HG02571 (cell line): ENCODE measurements at regions not wholly inside any gene's neighbourhood (a gene's known extent, or its start where the extent isn't known, plus 50 kb on each side); places are given as distances from the start of the nearest gene placed in this dataset.
A peak's percentile ranks its signal among the peaks of the same experiment; 100 is the strongest.

ENCODE experiments used
- ATAC-seq: cut with Tn5 transposase; IDR thresholded peaks from one replicate; pipeline ENCODE4 v1.9.1; 2021; ENCODE audit warnings: mild to moderate bottlenecking, moderate library complexity; ENCODE audit not compliant: unreplicated experiment

DNA sequence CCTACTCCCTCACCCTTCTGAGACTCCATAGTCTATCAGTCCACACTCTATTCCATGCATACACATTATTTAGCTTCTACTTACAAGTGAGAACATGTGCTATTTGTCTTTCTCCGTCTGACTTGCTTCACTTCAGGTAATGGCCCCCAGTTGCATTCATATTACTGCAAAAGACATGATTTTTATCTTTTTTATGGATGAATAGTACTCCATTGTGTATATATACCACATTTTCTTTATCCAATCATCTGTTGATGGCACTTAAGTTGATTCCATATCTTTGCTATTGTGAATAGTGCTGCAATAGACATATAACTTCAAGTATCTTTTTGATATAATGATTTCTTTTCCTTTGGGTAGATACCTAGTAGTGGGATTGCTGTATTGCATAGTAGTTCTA lies 171.8 kb downstream of the DACT1 start:
- no peak for ATAC-seq

DNA sequence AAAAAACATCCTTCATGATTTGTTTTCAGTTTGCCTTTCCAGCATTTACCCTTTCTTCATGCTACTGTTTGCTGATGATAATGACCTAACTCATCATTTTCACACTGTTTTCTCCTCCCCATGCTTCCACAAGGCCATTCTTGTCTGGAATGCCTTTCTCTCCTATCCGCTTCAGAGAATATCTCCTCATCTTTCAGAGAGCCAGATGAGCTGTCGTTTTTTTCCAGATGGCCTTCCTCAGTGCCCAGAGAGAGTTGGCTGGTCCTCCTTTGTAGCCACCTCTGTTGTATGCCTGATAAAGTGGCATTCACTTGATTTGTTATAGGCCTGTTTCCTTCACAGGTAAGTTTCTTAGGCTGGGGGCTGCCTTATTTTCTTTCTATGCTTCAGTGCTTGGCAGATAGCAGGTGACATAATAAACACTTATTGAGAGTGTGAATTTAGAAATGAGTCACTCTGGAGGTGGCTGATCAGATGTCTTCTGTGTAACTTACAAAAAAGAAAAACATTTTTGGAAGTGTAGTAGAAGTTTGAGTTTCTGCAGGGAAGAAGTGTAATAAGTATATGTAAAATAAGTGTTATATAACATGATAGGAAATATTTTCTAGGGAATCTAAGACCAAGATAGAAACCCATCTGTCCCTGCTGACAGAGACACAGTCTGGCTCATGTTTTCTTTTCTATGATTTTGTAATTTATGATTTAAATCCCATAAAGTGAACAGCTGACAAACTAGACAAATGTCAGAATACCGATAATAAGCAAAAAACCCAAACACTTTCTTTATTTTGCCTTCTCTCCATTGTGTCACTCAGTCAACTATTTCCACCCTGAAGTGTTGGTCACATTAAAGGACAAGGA lies 174.5 kb downstream of the DACT1 start:
- ATAC-seq = peak; percentile 77

DNA sequence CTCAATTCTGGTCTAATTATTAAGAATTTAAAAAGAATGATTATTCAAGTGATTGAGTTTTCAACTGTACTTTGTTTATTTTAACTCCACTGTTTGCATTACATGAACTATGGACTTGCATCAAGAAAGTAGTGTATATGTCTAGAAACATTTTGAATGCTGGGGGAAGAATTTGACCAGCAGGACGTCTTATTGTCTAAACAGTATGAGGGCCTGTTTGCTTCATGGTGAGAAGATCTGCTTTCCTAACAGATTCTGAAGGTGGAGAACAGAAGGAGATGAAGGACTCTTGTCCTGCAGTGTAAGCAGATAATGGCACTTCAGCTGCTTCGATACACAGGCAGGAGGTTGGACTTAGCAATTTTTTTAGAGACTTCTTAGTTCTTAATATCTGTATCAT lies 176.0 kb downstream of the DACT1 start:
- ATAC-seq = no peak

DNA sequence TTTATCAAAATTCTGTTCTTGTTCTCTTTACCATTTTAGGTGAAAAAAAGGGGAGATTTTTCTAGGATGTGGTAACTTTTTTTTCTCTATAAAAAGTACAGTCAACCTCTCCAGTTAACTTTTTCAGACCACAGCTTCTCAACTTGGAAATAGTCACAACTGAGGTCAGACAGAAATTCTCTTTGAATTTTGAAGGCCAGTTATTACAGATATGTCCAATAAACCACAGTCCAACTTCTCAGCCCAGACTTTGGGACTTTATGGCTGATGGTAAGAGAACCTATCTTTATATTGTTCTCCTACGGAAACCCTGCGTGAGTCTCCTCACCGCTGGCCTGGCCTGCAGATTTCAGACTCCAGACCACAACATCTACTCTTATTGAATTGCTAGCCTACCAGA lies 176.7 kb downstream of the DACT1 start:
- no peak for ATAC-seq

DNA sequence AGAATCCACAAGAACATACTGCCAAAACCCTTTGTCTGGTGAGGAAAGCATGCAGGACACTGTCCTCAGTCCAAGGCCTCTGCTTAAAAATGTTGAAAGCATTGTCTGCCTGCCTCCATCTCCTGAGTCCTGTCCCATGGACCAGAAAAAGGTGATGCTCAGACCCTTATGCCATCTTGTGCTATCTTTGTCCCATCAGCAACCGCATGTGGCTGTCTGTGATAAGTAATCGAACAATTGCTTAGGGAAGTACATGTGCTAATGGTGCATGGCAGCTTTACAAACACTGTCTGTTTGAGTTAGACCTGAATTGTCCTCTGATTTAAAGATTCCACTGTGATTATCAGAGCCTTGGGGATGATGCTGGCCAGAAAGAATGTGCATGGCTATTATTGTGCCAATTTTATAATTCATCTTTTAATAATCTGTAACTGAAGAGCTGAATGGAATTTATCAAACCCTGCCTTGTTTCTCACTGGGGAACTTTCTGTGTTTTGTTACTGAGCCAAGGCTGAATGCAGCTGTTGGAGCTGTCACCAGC lies 177.5 kb downstream of the DACT1 start:
- ATAC-seq = no peak

DNA sequence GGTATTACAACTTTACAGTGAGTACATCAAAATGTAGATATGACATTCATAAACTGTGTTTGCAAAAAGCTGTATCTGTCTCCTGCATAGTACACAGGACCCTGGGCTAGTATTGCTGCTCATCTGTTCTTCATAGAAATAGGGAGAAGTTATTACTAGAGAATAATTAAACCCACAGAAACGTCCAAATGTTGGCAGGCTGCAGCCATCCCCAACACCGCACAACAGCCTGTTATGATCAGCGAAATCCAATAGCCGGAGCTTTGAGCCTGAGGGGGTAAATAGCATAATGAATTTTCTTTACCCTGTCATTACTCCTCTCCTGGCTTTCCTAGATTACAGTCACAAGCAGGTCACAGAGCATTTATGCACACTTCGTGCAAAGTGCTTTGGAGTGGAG lies 178.0 kb downstream of the DACT1 start:
- no peak for ATAC-seq

DNA sequence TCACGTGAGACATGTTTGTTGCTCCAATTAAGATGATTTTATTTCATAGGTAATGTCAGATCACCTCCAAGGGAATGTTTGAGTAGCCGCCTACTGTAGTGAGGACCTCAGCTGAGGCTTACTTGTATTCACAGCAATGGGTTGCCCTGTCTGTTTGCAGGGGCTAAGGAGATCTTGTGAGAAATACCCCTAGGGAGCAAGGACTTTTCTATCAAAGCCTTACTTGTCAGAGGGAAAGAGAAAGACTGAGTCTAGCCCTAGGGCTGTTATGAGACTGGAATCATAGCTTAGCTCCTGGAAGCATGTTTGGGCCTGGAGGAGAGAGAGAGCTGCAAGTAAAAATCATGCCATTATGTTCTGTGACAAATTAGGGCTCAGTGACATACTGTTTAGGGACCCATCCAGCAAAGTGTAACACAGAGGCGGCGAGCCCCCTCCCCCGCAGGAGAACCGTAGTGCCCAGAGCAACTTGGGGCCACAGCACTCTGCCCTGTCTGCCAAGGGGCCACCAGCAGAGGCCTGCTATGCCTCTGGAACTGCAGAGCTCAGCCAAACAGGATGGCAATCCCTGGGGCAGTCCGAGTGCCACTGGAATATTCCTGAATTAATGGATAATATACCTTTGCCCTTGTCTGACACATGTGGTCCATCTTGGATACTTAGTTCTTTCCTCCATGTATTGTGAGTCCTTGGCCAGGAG lies 178.8 kb downstream of the DACT1 start:
- ATAC-seq = no peak

DNA sequence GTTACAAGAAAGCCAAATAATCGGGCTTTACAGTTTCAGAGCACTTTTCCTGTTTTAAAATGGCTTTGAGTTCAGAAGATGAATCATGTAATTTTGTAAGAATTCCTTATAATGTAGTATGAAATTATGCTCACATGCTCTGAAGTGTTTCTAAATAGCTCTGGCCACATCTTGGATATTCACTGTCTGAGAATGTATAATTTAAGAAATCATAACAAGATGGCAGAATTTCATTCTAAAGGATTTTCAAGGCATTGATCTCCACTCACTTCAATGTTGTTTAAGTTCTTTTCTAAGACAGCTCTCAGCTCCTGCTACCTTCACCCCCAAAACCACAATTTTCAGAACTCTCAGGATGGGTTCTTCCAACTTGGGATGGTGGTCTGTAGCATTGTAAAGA lies 180.1 kb downstream of the DACT1 start:
- ATAC-seq = no peak

DNA sequence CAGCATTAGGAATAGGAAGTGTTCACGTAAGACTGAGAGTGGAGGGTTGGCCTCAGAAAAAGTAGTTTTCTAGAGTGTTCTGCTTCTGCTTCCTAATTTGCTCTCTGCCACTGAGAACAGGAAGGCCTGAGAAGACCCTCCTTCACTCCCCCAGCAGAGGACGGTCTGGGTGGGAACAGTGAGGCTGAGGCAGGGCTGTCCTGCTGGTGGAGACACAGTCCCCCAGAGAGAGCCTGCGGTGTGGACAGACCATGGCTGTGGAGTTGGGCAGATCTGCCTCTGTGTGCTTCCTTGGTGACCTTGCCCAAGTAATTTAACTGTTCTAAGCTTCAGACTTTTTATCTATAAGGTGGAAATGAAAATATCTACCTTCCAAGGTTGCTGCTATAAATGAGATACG lies 182.3 kb downstream of the DACT1 start:
- ATAC-seq = no peak

DNA sequence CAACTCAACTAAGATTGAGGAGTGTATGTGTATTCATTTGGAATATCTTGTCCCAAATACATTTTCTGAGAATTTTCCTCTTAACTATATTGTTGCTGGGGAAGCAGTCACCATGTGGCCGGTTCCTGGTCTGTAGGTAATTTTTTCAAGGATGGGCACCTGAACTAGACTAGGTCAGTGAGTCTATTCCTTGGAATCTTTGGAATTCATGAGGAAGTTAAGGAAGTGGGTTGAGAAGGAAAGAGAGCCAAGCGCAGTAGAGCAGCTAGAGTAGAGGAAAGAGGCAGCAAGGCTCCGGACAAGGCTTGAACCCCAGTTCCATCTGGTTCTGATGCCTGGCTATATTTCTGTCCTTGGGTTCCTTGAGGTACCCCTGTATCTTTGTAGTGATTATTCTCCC lies 183.7 kb downstream of the DACT1 start:
- ATAC-seq = no peak

DNA sequence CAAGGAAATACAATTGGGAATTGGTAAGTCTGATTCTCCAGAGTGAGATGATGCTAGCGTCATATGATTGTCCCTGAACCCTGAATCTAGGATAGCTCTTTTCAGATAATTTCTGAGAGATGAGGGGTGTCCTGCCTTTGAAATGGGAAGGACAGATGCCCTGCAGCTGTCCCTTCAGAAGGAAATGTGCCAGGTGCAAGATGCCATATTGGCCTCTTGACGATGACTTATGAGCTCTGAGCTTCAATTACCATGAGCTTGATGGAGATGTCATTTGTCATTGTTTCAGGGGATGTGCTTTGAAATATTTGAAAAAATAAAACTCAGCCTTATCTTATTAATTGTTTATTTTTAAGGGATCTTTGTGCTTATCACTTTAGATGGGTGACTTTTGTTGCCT lies 185.1 kb downstream of the DACT1 start:
- ATAC-seq = no peak

DNA sequence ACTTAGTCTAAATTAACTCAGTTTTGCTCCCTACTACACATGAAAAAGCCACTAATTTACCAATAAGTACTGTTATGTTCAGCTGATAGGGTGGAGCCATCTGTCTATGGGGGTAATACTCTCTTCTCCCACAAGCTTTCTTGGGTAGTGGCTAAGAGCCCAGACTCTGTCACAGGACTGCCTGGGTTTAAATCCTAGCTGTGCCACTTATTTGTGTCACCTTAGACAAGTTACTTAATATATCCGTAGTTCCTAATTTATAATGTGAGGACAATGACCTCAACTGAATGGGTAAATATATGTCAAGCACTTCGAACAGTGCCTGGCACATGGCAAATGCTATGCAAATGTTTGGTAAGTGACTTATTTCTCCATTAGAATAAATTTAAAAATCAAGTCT lies 185.6 kb downstream of the DACT1 start:
- ATAC-seq = no peak

DNA sequence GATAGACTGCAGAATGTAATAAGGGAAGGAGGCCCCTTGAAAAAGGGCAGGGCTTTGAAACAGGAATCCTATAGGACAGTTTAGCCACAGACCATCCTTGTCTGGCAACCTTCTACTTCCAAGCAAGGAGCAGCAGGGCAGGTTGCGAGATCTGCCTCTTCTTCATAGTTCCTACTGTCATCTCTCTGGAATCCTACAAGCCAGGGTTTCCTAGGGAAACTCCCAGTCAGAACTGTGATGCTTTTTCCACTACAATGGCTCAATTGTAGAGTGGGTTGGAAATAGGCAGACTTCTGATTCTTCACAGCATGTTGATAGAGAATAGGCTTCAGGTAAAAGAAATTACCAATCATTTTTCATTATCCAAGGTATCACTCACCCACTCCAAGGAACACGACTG lies 186.3 kb downstream of the DACT1 start:
- ATAC-seq = no peak

DNA sequence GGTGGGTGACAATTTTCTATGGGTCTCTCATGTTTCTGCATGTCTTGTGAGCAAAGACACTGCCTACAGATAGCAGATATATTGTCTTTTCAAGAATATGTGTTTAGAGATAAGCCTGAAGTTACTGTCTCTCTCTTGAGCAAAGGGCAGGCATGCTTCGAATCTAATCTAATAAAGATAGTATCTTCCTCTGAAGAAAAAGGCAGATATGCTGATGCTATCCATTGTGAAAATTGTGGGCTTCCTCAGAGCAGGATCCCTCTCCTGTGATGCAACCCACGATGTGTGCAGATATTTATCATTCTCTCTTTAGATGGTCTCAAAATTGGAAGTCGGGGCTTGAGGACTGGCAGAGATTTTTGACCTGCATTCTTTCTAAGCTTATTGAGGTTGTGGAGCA lies 187.0 kb downstream of the DACT1 start:
- ATAC-seq = no peak

DNA sequence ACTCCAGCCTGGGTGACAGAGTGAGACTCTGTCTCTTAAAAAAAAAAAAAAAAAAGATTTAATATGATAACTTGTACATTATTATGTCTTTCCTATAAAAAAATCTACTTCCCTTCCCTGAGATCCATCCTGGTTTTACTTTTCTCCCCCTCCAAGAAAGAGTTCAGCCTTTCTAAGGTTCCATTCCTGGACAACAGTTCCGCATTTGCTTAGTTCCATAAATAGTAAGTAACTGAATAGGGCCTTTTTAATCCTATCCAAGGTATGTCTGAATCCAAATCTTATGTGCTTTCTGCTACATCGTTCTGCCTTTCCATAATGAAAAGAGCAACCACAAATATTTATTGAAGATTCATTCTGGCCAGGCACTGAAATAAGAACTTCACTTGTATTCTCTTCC lies 187.8 kb downstream of the DACT1 start:
- ATAC-seq = no peak

DNA sequence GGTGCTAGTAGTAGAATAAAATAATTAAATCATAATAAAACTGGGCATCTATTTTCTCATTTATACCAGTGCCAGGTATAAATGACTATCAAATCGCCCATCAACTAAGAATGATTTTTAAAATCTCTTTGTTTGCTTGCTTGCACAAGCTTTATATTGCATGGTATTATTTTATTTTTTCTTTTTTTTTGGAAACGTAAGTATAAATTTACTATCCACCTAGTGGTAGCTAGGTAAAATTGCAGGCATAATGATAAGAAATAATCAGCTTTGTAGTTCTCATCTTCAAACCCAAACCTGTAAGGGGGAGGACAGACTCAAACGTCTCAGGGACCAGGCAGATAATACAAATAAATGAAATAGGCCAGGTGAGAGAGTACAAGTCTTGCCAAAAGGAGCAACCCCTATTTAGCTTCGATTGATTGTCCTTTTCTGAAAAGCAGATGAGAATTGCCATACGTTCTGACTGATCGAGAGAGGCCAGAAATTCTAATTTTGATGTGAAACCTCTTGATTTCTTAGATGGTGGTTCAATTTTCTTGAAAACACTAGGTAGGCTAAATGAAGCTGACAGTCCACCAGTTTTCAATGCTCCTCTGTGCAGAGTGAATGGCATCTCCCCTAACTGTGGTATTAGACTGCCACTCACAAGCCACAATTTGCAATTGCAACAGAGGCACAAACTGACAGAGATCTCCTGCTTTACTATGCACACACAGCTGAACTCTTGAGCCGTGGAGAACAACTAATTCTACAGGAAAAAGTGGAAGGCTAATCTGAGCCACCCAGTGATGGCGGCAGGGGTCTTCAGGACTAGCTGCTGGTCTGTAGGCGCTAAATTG lies 189.3 kb downstream of the DACT1 start:
- ATAC-seq = no peak

DNA sequence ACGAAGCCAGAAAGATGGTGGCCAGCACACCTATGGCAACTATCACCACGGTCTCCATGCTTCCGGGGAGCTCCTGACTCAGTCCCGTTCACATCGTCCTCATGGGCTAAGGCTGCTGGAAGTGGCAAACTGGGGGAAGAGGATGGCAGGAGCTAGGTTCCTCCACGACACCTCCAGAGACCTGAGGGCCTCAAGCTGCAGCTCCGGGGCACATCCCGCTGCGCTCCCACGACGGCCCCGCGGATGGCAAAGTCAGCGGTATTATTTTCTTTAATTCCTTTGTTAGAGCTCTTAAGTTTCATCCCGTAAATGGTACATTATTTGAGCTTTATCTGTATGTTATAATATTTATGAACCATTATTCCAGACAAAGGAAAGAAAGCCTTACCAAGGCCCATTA lies 190.5 kb downstream of the DACT1 start:
- ATAC-seq = no peak

DNA sequence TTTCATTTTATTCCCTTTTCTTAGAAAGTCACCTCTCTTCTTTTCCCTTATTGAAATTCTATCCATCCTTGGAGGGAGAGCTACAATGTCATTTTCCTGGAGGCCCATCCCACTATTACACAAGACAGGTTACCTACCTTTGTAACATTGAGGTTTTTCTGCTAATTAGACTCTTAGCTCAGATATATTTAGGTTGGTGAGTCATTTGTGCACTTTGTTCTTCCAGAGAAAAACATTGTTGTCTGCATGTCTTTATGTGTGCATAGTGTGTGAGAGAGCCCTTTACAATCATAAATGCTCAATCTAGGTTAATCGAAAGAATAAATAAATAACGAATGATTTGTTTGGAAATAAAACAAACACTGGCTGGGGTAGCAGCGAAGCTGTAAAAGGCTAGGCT lies 191.8 kb downstream of the DACT1 start:
- no peak for ATAC-seq

DNA sequence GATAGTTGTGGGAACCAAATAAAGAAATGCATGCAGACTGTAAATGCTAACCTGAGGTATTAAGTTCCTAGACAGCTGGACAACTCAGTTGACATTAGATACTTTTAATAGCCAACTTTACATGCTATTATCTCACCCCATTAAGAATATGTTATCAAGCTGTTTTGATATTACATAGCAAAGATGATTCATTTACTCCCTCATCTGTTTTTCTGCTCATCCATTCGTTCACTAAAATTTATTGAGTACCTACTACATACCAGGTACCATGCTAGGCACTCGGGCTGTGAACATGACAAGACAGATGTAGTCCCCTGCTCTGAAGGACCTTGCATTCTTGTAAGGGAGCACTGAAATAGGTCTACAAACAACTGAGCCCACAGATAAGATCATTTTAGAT lies 192.4 kb downstream of the DACT1 start:
- no peak for ATAC-seq

DNA sequence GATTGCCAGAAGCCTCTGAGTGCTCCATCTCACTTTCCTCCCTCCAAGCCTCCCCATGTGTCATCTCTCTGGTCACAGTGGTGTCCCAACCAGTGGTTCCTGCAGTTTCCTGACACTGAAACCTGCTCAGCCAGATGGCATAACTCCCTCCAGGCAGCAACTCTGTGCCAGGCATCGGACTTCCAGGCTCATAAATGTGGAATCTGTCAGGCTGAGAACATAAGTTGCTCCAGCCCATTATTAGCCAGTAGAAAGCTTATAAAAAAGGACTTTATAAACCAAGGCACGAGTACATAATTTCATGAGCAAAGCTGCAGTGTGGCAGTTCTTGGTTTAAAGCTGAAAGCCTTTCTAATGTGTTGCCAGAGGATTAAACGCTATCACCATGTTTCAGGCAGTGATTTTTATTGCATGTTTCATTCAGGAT lies 194.3 kb downstream of the DACT1 start:
- ATAC-seq = no peak

DNA sequence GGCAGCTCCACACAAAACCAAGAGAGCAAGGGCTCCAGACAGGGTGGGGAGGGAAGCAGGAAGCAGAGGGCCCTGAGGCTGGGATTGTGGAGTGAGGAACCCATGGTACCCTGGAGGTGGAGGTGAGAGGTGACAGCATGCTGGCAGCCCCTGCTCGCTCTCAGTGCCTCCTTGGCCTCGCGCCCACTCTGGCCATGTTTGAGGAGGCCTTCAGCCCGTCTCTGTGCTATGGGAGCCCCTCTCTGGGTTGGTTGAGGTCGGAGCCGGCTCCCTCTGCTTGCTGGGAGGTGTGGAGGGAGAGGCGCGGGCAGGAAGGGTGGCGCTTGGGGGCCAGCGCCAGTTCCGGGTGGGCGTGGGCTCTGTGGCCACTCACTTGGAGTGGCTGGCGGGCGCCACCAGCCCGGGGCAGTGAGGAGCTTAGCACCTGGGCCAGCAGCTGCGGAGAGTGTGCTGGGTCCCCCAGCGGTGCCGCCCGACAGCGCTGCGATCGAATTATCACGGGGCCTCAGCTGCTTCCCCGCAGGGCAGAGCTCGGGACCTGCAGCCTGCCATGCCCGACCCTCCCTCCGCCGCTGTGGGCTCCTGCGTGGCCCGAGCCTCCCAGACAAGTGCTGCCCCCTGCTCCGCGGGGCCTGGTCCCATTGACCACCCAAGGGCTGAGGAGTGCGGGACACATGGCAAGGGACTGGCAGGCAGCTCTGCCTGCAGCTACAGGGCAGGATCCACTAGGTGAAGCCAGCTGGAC lies 196.0 kb downstream of the DACT1 start:
- no peak for ATAC-seq
